ENCODE measurements at regions not wholly inside any gene's neighbourhood (a gene's known extent, or its start where the extent isn't known, plus 50 kb on each side); places are given as distances from the start of the nearest gene placed in this dataset.
"Not testable (repeated sequence)": the region's sequence is repeated elsewhere in the genome, so short reads cannot be mapped to it uniquely, and the experiment has no call there.

GRCh38 chr5:124979251-124979650 is 232.8 kb upstream of the ZNF608 start:
- no peak for TF ChIP-seq CTCF (IDR thresholded peaks at IDR 0.05; ENCODE audit: control extremely low read depth, extremely low read depth, low read depth, missing control alignments)
- ChIA-PET POLR2A (no interaction called here), CTCF (interaction anchor here (1.5 kb wide), 1 partner anchor 11 kb away, joined by 5 read pairs; no protein-coding TSS in a partner anchor)
- DNase-seq (ENCODE audit: extremely low spot score): no peak

- peak; percentile 34 for DNase-seq (ENCODE audit: extremely low spot score)
- ChIA-PET POLR2A (no interaction called here), CTCF (interaction anchor here (0.9 kb wide), 1 partner anchor 10 kb away, joined by 3 read pairs; no protein-coding TSS in a partner anchor)
- no peak for TF ChIP-seq CTCF (IDR thresholded peaks at IDR 0.05; ENCODE audit: control extremely low read depth, extremely low read depth, low read depth, missing control alignments)
Measured at GRCh38 chr5:124980163-124980941, 233.9 kb upstream of the ZNF608 start.

DNA sequence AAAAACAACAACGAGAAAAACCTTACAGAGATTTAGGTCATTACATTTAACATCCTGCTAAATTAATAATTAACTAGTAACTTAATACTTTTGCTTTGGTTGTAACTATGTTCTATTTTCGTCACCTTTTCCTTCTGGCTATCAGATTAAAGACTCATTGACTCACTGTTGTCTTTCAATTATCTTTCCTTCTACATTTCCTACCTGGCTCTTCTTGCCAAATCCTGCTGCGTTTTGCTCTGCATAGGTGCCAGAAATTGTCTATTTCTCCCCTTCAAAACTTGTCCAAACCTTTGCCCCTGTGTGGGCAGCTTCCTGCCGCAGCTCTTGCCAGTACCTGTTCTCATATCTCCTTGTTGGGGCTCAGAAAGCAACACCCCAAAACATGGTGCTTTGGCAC is 235.5 kb upstream of the ZNF608 start:
- no peak for DNase-seq (ENCODE audit: extremely low spot score)
- ChIA-PET POLR2A (no interaction called here), CTCF (interaction anchor here (1.2 kb wide), 1 partner anchor 38 kb away, joined by 3 read pairs; no protein-coding TSS in a partner anchor)
- no peak for TF ChIP-seq CTCF (IDR thresholded peaks at IDR 0.05; ENCODE audit: control extremely low read depth, extremely low read depth, low read depth, missing control alignments)

GRCh38 chr5:124986170-124986569 is 239.7 kb upstream of the ZNF608 start:
- ChIA-PET POLR2A (no interaction called here), CTCF (no interaction called here)
- no peak for DNase-seq (ENCODE audit: extremely low spot score)
- TF ChIP-seq CTCF (IDR thresholded peaks at IDR 0.05; ENCODE audit: control extremely low read depth, extremely low read depth, low read depth, missing control alignments): no peak

- no peak for DNase-seq (ENCODE audit: extremely low spot score)
- no peak for TF ChIP-seq CTCF (IDR thresholded peaks at IDR 0.05; ENCODE audit: control extremely low read depth, extremely low read depth, low read depth, missing control alignments)
- ChIA-PET CTCF (no interaction called here), POLR2A (no interaction called here)
Measured at GRCh38 chr5:124986667-124987066, 240.2 kb upstream of the ZNF608 start.

DNA sequence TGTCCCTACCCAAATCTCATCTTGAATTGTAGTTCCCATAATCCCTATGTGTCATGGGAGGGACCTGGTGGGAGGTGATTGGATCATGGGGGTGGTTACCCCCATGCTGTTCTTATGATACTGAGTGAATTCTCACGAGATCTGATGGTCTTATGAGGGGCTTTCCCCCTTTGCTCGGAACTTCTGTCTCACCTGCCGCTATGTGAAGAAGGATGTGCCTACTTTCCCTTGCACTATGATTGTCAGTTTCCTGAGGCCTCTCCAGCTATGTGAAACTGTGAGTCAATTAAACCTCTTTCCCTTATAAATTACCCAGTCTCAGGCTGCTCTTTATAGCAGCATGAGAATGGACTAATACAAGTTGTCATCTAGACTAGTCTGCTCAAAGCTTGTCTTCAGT is 241.3 kb upstream of the ZNF608 start:
- POLR2A ChIA-PET; CTCF ChIA-PET; DNase-seq (ENCODE audit: extremely low spot score): not testable (repeated sequence)

GRCh38 chr5:124990723-124991122 is 244.3 kb upstream of the ZNF608 start:
- TF ChIP-seq CTCF (IDR thresholded peaks at IDR 0.05; ENCODE audit: control extremely low read depth, extremely low read depth, low read depth, missing control alignments): no peak
- CTCF ChIA-PET: interaction anchor here (1.2 to 1.8 kb wide), 3 partner anchors 10 to 12 kb away, joined by 3 to 7 read pairs (median 5); no protein-coding TSS in a partner anchor
- POLR2A ChIA-PET: no interaction called here
- no peak for DNase-seq (ENCODE audit: extremely low spot score)

Measured in GM10248 (cell line).